ENCODE measurements at regions not wholly inside any gene's neighbourhood (a gene's known extent, or its start where the extent isn't known, plus 50 kb on each side); places are given as distances from the start of the nearest gene placed in this dataset.

- TF ChIP-seq CTCF (IDR thresholded peaks at IDR 0.05) (no peak), POLR2AphosphoS5 (IDR thresholded peaks at IDR 0.05; ENCODE audit: low read depth, low read length) (no peak)
Observed at GRCh38 chr6:15754706-15755079, 91.9 kb upstream of the DTNBP1 start.

Data from Panc1 (cell line).